Ectodermal cell (in vitro differentiated cells): ENCODE measurements at regions not wholly inside any gene's neighbourhood (a gene's known extent, or its start where the extent isn't known, plus 50 kb on each side); places are given as distances from the start of the nearest gene placed in this dataset.

ENCODE experiments used
- H3K27ac ChIP-seq: 2 replicates; pipeline ENCODE4 v1.7.0; 2013; ENCODE audit warnings: mild to moderate bottlenecking, low read depth, low read length; ENCODE audit not compliant: insufficient read depth, poor library complexity, severe bottlenecking
- H3K27me3 ChIP-seq: 2 replicates; pipeline ENCODE4 v1.7.0; 2013; ENCODE audit warnings: mild to moderate bottlenecking, low read length; ENCODE audit not compliant: insufficient read depth, control insufficient read depth, poor library complexity, severe bottlenecking
- H3K36me3 ChIP-seq: one replicate; pipeline ENCODE4 v1.7.0; 2013; ENCODE audit warnings: low read length; ENCODE audit not compliant: control insufficient read depth, insufficient read depth
- H3K4me1 ChIP-seq: one replicate; pipeline ENCODE4 v1.7.0; 2013; ENCODE audit warnings: low read length; ENCODE audit not compliant: control insufficient read depth, insufficient read depth
- H3K4me3 ChIP-seq: 2 replicates; pipeline ENCODE4 v1.7.0; 2013; ENCODE audit warnings: low read depth, low read length, control low read depth; ENCODE audit not compliant: insufficient read depth
- H3K9me3 ChIP-seq: 2 replicates; pipeline ENCODE4 v1.7.0; 2013; ENCODE audit warnings: mild to moderate bottlenecking, low read length, moderate library complexity; ENCODE audit not compliant: control insufficient read depth
- WGBS, 2 experiments: methylation state at CpG; one replicate each; pipeline ENCODE4 v1.1.7; 2013; ENCODE audit warnings: missing lambda C conversion rate in 2 of 2; 5-methylcytosine and 5-hydroxymethylcytosine counted together

GRCh38 chr18:78774741-78775141 is 204.9 kb upstream of the SALL3 start:
- H3K4me1 ChIP-seq = no peaks in the 10 kb centered on the region
- H3K27ac ChIP-seq = no peak overlapping the region

DNA sequence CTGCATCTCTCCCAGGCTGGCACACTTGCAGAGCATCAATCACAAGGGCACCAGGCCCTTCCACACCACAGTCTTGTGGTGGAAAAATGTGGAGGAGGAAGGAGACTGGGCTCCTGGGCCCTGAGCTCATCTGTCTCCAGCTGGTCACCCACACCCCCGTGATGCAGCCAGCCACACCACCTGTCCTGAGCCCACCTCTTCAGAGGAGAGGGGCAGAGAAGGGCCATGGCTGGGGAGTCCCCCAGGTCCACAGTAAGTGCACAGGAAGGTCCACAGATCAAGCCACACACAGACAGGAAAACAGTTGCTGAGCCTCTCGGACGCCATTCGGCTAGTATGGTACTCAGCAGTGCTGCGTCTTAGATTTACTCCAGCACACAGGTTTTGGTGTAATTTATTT is 203.5 kb upstream of the SALL3 start:
- WGBS, 2 experiments = 95 to 98% methylated on average over 5 of the region's 5 CpGs
- H3K4me3 ChIP-seq = no peak overlapping the region
- no peaks in the 10 kb centered on the region for H3K9me3 ChIP-seq
- no peaks in the 10 kb centered on the region for H3K36me3 ChIP-seq
- H3K27ac ChIP-seq = no peak overlapping the region
- H3K27me3 ChIP-seq = no peaks in the 10 kb centered on the region
- no peaks in the 10 kb centered on the region for H3K4me1 ChIP-seq

More at GRCh38 chr18:78774741-78775141, 204.9 kb upstream of the SALL3 start:
- 94 to 95% methylated on average over 22 of the region's 22 CpGs for WGBS, 2 experiments
- no peaks in the 10 kb centered on the region for H3K36me3 ChIP-seq
- no peaks in the 10 kb centered on the region for H3K9me3 ChIP-seq
- H3K4me3 ChIP-seq = no peak overlapping the region
- H3K27me3 ChIP-seq = no peaks in the 10 kb centered on the region

GRCh38 chr18:78776706-78777285 is 202.8 kb upstream of the SALL3 start:
- no peaks in the 10 kb centered on the region for H3K4me1 ChIP-seq
- no peaks in the 10 kb centered on the region for H3K36me3 ChIP-seq
- H3K27ac ChIP-seq = no peak overlapping the region
- H3K27me3 ChIP-seq = no peaks in the 10 kb centered on the region
- H3K4me3 ChIP-seq = no peak overlapping the region
- H3K9me3 ChIP-seq = no peaks in the 10 kb centered on the region
- WGBS, 2 experiments = 89 to 94% methylated on average over 15 to 17 of the region's 17 CpGs

DNA sequence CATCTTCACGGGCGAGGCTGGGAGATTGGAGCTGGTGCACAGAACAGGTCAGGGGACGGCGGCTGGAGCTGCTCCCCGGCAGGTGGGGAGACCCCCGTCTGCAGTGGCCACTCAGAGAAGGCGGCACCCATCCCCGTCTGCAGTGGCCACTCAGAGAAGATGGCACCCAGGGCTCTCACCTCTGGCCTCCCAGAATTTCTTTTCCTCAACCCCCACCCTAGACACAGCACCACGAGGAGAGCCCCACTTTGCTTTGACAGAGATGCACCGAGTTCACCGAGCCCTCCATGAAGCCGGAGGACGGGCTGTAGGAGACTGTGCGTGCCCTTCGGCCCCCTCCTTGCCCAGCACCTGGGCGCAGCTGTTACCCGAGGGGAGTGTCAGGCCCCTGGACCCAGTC is 201.6 kb upstream of the SALL3 start:
- Histone ChIP-seq H3K27me3 (no peaks in the 10 kb centered on the region), H3K36me3 (no peaks in the 10 kb centered on the region), H3K27ac (no peak overlapping the region), H3K9me3 (no peaks in the 10 kb centered on the region), H3K4me1 (no peaks in the 10 kb centered on the region), H3K4me3 (no peak overlapping the region)
- 94 to 96% methylated on average over 17 of the region's 17 CpGs for WGBS, 2 experiments

- H3K4me1 ChIP-seq = no peaks in the 10 kb centered on the region
- H3K27ac ChIP-seq = no peak overlapping the region
- H3K27me3 ChIP-seq = no peaks in the 10 kb centered on the region
- H3K36me3 ChIP-seq = no peaks in the 10 kb centered on the region
- WGBS, 2 experiments = 95 to 96% methylated on average over 15 of the region's 15 CpGs
- H3K4me3 ChIP-seq = no peak overlapping the region
- H3K9me3 ChIP-seq = no peaks in the 10 kb centered on the region
Measured at GRCh38 chr18:78778651-78779050, 201.0 kb upstream of the SALL3 start.

DNA sequence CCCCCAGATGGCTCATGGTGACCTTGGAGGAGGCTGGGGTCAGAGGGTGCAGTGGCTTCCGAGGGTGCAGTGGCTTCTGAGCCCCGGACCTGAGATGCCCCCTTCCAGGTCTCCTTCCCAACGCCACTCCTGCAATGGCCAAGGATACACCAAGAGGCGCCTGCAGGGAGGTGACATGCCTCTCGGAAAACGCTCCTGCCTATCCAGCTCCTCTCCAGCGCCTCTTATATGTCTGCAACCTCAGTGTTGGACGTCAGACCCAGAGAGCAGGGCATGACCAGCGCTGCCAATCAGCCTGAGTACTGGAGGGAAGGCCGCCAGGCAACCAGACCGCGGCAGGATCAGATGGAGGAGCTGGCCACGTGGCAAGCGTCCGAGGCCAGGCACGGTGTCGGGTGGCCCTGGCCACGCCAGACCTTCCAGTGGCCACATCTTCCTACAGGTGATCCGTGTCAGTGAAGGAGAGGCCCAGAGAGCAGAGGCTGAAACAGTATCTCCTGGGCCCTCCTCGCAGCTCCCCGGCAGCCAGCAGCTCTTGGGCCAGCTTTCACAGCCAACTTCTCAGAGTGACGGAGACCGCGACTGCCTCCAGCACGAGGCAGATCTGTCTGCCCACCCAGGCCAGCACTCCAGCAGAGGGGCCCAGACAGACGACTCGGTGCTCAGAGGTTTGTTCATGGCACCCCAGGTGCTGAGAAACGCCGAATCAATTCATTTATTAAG is 199.5 kb upstream of the SALL3 start:
- Histone ChIP-seq H3K4me3 (no peak overlapping the region), H3K36me3 (no peaks in the 10 kb centered on the region), H3K27ac (no peak overlapping the region), H3K9me3 (no peaks in the 10 kb centered on the region), H3K4me1 (no peaks in the 10 kb centered on the region), H3K27me3 (no peaks in the 10 kb centered on the region)
- 94% methylated on average over 27 to 29 of the region's 29 CpGs for WGBS, 2 experiments

GRCh38 chr18:78780719-78781600 is 198.7 kb upstream of the SALL3 start:
- WGBS, 2 experiments = 92 to 93% methylated on average over 42 of the region's 42 CpGs
- Histone ChIP-seq H3K27ac (no peak overlapping the region), H3K4me1 (no peaks in the 10 kb centered on the region), H3K9me3 (no peaks in the 10 kb centered on the region), H3K36me3 (no peaks in the 10 kb centered on the region), H3K4me3 (no peak overlapping the region), H3K27me3 (no peaks in the 10 kb centered on the region)

- 92 to 93% methylated on average over 28 of the region's 28 CpGs for WGBS, 2 experiments
- Histone ChIP-seq H3K27me3 (no peaks in the 10 kb centered on the region), H3K4me1 (no peaks in the 10 kb centered on the region), H3K36me3 (no peaks in the 10 kb centered on the region), H3K27ac (no peak overlapping the region), H3K9me3 (no peaks in the 10 kb centered on the region), H3K4me3 (no peak overlapping the region)
Measured at GRCh38 chr18:78781601-78781960, 198.0 kb upstream of the SALL3 start.

DNA sequence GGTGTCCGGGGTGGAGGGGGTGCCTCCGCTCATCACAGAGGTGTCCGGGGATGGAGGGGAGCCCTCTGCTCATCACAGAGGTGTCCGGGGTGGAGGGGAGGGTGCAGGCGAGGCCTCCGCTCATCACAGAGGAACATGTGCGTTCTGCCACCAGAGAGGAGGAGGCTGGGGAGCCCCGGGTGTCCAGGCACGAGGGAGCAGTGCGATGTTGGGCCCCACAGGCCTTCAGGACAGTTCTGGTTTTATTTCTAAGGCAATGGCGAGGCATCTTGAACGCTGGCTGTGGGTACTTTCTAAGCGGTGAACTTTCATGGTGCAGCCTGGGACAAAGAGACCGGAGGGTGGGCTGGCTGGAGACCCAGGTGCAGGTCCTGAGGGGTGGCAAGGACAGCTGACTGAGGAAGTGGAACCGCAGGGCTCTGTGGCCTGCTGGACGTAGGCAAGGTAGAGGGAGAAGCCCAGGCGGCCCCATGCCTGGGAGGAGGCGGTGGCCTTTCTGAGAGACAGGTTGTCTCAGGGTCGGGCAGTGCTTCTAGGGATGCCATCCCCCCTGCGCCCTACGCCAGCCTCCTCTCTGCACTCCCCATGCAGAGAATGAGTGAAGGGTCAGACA is 196.6 kb upstream of the SALL3 start:
- Histone ChIP-seq H3K9me3 (no peaks in the 10 kb centered on the region), H3K27ac (no peak overlapping the region), H3K4me1 (no peaks in the 10 kb centered on the region), H3K27me3 (no peaks in the 10 kb centered on the region), H3K4me3 (no peak overlapping the region), H3K36me3 (no peaks in the 10 kb centered on the region)
- 93 to 94% methylated on average over 21 of the region's 21 CpGs for WGBS, 2 experiments

DNA sequence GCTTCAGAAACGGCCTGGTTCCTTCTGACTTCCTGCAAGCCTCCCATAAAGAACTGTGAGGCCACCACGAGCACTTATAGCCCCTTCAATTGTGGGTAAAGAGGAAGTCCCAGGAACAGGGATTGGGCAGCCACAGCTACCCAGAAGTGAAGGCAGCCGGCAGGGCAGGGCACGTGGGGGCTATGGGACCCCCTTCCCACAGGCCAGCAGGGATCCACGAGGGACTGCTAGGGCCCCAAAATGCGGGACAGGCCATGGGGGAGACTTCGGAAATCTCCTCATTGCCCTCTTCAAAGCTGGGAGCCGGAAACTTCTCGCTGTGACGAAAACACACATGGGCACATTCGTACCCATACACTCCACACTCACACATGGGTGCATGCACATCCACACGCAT is 196.1 kb upstream of the SALL3 start:
- H3K27ac ChIP-seq = no peak overlapping the region
- H3K4me1 ChIP-seq = no peaks in the 10 kb centered on the region
- H3K4me3 ChIP-seq = no peak overlapping the region
- no peaks in the 10 kb centered on the region for H3K36me3 ChIP-seq
- no peaks in the 10 kb centered on the region for H3K9me3 ChIP-seq
- no peaks in the 10 kb centered on the region for H3K27me3 ChIP-seq
- WGBS, 2 experiments = 88 to 93% methylated on average over 12 of the region's 12 CpGs
